HG02970 (cell line): ENCODE measurements at regions not wholly inside any gene's neighbourhood (a gene's known extent, or its start where the extent isn't known, plus 50 kb on each side); places are given as distances from the start of the nearest gene placed in this dataset.

Source experiments
- ATAC-seq: cut with Tn5 transposase; IDR thresholded peaks from one replicate; pipeline ENCODE4 v1.9.1; 2021; ENCODE audit warnings: mild to moderate bottlenecking, moderate library complexity, moderate number of reproducible peaks; ENCODE audit not compliant: unreplicated experiment, low FRiP score

DNA sequence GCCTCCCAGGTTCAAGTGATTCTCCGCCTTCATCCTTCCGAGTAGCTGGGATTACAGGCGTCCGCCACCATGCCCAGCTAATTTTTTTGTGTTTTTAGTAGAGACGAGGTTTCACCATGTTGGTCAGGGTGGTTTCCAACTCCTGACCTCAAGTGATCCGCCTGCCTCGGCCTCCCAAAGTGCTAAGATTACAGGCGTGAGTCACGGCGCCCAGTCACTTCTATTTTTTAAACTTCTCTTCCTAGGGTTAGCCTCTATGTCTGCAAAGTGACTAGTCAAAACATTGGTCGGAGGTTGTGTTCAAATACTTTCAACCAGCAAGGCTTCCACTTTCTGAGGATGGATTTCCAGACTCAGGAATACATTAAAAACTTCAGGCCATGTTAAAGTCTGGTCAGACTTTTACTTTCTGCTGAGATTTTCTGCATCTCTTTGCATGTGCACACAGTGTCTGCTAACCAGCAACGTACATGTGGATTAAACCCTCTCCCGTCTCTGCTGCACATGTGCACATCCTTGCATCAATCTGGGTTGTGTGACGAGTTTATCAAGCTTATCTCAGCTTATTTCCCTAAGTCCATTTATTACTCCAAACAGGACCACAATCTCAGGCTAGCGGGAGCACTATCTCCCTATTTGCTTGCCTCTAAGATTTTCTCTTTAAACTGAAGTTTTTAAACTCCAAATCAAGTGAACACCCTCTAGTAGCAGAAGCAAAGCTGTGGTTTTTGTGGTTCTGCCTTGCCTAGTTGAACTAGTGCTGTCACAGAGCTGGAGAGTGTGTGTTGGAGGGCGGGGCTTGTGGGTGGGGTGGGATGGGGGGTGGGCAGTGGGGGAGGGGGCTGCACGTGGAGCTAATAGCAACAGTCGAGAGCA lies 525.2 kb upstream of the GOT2 start:
- ATAC-seq: no peak

DNA sequence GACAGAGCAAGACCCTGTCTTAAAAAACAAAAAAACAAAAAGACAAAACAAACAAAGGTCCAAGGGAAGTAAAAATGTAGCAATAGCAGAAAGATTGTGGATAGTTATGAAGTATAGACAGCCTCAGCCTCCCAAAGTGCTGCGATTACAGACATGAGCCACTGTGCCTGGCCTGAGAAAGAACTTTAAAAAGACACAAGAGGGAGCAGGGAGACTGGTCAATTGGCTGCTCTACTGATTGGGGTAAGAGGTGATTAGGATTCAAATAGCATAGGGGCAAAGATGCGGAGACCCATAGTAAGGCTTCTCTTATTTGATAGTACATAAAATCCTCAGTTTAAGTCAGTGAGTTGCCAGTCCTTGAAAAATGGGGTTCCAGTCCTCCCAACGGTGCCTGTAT lies 518.2 kb upstream of the GOT2 start:
- ATAC-seq: no peak

DNA sequence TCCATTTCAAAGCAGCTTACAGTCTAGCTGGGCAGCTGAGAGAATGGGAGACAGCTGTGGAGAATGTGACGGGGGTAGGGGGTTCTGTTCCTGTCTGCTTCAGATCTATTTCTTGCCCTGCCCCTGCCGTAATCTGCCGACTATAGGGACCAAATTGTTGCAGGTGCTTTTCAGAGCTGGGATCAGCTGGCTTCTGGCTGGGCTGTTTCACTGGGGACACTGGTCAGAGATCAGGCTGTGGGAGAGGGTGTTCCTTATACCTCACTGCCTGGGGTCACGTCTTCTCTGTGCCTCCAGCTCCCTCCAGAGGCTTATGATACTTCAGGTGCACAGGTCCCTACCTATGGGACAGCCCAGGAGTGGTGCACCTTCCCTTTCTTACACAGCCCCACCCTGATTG lies 514.9 kb upstream of the GOT2 start:
- ATAC-seq: no peak

DNA sequence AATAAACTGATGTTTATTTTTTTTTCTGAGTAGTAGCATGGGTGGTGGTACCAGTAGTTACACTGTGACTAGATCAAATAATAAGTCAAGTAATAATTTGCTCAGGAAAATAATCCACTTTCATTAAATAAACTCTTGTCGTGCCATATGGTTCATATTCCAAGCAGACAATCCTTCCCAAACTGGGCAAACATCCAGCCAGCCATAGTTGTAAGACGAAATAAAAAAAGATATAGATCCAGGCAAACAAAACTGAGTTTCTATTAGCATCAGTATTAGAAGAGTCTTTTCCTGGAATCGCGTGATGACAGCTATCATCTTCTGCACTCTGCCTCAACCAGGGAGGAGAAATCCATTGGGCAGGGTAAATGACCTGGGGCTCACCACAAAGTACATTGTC lies 508.4 kb upstream of the GOT2 start:
- no peak for ATAC-seq

DNA sequence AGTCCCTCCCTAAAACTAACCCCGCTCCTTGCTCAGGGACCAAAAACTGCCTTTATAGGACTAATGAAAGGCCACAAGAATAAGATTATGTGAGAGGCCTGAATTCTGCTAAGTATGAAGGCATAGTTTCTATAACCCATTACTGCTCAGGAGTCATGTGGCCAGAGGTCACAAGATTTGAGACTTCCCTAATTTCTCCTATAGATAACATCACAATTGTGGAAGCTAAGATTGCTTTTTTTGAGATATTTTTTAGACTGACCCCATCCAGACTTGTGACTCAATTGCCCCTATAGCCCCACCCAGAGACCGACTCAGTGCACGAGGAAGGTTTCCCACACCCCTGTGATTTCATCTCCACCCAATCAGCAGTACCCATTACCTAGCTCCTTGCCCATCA lies 504.1 kb upstream of the GOT2 start:
- no peak for ATAC-seq

DNA sequence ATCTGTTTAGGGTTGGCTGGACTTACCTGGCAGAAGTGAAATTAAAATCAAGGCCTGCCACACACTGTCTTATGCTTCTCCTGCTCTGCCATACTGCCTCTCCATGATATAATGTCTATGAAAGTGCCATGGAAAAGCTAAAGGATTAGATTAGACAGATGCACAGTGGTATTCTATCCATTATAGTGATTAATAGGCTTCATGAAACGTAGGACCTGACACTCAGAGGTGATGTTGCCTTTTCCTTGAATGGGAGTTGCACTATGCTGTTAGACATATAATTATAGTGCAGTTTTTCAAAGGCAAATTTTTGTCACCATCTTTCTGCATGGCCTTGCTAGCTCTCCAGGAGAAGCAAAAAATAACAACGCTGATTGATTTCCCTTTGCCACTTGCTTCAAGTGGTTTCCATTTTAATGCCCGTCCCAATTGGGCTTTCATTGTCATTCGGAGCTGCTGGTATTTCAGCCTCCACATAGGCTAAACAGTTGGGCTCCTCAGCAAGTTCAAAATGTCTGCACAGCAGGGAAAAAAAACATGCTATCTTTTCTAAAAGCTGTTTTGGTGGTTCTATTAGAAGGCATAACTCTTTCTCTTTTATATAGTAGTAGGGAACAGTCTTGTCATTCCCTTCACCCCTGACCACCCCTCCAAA lies 502.8 kb upstream of the GOT2 start:
- ATAC-seq: no peak

DNA sequence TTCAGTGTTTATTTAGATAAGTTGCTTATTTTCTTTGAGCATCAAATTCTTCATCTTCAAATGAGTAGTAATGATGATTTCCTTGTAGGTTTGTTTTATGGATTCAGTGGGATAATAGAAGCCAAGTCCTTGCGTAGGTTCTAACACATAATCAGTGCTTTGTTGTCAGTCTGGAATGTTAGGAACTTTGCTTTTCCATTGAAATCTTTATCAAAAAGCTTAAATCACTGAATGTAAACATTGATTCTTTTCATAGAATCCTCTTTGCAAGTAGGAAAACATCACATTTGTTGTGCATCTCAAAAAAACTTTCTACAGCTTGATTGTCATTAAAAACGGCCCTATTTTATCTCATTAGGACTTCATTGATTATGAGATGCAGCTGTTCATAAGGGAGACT lies 490.3 kb upstream of the GOT2 start:
- ATAC-seq: no peak

DNA sequence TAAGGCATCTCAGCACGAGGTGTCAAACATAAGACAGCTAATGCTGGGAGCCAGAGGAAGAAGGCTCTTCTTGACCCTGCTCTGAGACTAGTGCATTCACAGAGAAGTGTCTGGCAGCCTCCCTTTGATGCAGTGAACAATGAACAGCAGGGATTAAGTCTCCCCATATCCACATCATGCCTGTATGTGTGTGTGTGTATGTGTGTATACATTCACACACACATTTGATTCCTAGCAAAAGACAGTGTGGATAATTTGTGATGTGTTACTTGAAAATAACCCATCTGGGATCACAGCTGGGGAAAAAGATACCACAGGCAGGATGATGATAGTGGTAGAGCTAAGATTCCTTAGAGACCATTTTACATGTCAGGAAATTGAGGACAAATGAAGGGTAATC lies 485.9 kb upstream of the GOT2 start:
- ATAC-seq: no peak

DNA sequence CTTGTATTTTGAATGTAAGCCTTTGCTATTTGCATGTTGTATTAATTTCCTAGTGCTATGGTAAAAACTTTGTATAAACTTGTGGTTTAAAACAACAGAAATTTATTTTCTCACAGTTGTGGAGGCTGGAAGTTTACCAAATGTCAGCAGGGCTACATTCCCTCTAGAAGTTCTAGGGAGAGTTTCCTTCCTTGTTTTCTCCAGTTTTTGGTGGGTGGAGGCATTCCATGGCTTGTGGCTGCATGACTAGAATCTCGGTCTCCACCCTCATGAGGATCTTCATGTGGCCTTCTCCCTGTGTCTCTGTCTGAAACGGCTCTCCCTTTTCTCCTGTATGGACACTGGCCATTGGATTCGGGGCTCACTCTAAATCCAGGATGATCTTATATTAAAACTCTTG lies 482.2 kb upstream of the GOT2 start:
- ATAC-seq: no peak

DNA sequence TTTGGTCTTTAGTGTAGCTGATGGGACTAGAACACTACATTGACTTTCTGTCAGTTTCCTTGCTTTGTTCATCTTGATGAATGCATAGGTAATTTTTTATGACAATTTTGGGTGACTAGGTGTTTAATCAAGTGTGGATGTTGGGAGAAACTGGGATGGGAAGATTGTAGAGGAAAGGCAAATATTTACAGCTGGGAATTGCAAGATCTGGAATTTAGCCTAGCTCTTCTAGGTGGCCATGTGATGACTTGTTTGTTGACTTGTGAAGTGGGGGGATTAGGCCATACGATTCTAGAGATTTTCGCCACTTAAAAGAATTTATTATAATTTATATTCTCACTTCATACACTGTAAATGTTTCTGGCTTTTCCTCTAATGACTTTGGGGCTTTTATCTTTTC lies 480.3 kb upstream of the GOT2 start:
- ATAC-seq: no peak

DNA sequence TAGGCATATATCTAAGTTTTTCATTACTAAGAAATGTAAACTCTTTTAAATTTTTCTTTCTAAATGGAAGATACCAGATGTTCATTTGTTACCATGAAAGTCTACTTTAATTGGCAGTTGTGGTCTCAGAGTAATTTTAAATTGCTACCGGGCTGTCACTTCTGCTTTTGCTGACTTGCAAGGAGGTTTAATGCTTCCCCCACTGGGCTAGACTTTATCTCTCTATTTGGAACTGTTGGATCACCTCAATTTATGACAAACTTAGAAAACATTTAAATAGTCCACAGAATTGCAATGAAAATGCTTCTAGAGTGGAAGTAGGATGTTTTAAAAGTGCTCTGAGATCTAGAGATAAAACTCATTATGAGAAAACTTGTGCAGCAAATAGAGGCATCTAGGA lies 479.8 kb upstream of the GOT2 start:
- no peak for ATAC-seq

DNA sequence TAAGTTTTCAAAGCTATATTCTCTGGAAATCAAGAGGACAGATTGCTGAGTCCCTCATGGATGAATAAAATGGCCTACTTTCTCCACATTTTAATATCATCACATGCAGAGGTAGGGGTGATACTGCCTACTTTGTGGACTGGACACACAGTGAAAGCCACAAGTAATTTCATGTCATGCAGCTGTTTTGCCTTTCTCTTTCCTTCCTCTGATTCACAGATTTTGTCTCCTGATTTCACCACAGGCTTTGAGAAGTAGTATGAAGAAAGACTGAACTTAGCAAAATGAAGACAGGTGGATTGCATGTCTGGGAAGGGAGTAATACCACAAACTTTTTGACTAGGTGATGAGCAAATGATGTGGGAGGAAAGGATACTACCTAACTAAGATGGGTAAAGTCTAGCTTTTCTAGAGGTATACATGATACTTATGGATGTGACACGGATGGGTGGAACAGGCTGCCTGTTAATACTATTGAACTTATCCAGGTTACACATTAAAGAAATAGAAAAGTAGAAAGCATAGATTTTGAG lies 478.4 kb upstream of the GOT2 start:
- no peak for ATAC-seq

DNA sequence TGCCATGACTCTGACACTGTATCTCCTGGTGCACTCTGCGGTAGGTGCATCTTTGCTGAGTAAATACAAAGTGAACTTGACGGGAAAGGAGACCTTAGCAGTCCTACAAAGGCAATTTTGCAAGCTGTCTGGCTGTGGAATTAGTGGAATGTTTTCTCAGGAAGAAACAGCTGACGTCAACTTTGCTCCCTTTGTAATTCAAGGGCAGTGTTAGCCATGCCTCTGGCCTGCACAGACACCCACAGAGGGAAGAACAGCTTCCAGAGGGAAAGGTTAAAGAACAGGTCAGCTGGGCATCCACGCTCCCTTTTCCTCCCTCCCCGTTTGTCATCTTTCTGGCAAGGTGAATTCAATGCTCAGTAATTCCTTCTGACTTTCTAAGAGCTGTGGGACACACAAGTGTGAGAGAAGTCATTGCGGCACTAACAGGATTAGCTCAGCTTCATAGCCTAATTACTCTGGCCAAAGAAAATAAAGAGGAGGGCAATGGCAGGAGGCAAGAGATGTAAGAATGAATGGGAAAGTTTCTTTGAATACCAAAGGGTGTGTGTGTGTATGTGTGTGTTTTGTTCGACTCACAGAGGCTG lies 476.9 kb upstream of the GOT2 start:
- ATAC-seq: no peak

DNA sequence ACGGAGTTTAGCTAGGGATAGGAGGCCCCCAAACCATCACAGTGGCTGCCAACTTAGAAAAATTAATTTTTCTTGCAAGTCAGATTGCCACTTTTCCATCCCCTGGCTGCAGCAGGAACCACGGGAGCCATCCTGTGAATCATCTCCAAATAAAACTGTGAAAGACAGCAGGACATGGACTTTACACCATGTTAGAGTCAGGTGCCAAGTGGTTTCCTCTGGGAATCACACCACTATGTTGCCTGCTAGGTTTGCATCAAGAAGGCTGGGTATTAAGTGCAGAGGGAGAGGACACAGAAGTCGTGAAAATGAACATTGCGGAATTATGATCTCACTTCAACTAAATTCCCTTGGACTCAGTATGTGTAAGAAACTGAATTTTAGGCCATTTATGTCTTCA lies 471.3 kb upstream of the GOT2 start:
- ATAC-seq: no peak

DNA sequence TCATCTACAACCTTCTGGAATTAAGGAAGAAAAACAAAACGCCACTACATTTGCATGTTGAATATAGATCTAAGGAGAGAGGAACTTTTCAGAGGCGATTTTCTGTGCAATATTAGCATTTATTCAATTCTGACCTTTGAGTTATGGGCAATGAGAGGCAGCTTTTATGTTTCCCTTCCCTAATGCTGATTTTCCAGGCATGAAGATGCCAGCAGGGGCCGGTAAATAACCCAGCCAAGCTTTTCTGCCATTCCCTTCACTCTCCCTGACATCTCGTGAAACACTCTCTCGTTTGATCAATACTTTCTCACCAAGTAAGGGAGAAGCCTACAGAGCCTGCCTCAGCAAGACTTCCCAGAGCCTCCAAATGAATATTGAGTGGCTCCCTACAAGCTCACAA lies 470.5 kb upstream of the GOT2 start:
- ATAC-seq: no peak

DNA sequence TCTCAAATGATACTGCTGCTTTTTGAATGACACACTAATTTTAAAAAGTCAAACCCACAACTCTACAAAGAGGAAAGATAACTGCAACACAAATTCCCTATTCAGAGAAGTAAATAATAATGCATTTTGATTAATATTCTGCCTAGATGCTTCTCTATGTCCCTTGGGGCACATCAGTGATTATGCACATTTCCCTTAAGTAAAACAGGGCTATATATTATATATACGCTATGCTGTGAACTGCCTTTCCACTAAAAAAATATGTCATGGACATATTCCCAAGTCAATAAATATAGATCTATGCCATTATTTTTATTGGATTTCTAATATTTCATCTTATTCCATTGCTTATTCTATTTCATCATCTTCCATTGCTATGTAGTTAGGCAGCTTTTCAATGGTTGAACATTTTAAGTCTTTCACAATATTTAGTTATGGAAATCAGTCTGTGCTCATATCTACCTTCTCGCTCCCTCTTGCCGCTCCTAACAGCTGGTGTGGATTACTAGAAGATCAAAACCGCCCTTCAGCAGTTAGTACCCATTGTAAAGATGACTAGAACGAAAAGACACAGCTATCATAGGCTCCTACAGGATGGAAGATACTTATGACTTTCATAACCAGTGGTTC lies 468.2 kb upstream of the GOT2 start:
- ATAC-seq: no peak

DNA sequence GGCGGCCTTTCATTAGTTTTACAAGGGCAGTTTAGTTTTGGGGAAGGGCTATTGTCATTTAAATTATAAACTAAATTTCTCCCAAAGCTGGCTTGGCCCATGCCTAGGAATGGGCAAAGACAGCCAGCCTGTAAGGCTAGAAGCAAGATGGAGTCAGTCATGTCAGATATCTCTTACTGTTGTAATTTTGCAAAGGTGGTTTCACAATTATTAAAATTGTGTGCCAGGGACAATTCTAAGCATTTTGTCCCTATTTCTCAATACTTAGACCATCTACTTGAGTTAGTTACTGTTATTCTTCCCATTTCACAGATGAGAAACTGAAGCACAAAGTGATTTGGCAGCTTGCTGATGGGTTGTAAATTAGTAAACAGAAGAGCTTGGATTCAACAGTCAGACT lies 467.7 kb upstream of the GOT2 start:
- ATAC-seq: no peak

DNA sequence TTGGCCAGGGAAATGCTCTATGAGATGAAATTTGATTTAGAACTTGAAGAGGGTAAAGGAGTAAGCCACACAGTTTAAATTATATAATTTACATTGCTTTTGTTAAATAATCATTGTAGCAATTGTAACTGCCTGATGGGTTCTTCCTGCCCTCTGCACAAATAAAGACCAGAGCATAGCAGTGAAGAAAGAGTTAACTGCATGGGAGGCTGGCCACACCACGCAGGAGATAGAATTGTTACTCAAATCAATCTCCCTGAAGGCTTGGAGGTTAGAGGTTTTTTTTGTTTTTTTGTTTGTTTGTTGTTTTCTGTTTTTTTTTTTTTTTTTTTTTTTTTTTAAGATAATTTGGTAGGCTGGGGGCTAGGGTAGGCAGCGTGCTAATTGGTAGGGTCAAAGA lies 467.0 kb upstream of the GOT2 start:
- no peak for ATAC-seq

DNA sequence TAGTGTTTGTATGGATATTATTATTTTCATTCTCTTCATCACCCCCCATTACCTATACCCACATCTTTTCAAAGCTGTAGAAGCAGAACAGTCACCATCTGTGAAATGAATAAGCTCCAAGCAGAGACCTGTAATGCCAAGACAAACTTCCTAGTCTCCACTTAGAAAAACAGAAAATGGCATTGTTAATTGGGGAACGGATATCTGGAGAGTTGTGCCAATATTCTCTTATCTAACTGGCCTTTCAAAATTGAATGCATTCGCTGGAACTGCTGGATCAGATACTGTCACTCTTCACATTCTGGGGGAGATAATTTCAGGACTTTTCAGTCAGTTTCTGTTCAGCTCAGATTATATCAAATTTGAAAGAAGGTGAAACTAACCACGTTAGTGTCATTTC lies 464.4 kb upstream of the GOT2 start:
- no peak for ATAC-seq

DNA sequence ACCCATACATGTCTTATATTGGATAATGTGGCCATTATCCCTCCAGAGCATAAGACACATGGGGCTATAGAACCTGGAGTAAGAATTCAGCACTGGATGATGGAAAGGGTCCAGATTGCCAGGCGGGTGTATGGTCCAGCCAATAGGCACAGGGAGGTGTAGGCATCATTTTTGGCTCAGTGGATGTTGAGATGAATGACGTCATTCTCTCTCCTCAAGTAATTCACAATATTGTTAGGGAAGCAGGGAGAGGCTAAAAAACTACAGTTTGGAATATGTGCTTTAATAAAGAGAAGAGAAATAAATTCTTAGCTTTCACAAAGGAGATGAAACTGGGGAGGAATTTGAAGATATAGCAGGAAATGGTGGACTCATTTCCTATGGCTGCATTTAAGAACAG lies 461.1 kb upstream of the GOT2 start:
- no peak for ATAC-seq

DNA sequence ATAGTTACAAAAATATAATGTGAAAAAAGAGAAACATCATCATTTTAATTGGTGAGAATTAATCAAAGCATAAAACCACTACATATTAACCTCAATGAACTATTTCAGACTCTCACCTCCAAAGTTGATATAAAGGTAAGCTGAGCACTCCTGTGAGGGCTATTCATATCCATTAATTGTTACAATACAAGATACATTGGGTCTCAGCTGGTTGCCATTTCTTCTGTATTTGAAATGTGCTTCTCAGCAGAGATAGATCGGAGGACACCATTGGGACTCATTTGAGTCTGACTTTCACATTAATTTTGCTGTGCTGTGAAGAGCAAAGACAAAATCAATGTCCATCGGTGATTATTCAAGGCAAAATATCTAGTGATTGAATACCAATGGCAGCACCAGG lies 459.5 kb upstream of the GOT2 start:
- no peak for ATAC-seq
